ENCODE measurements at regions not wholly inside any gene's neighbourhood (a gene's known extent, or its start where the extent isn't known, plus 50 kb on each side); places are given as distances from the start of the nearest gene placed in this dataset.

- peaks cover 0 to 4% (median 0%) of the 10 kb centered on the region in 7 donors for H3K9me3 Mint-ChIP-seq
- no peaks in the 10 kb centered on the region for H3K36me3 ChIP-seq (replicated peaks in 1 of 2; ENCODE audit: control insufficient read depth in 1 of 2, insufficient read depth in 2 of 2, low read length in 2 of 2)
- no peak overlapping the region for H3K4me3 Mint-ChIP-seq
- intact Hi-C loops (cut with micrococcal nuclease): no loop called here
- H3K79me2 ChIP-seq (ENCODE audit: insufficient read depth, low read length): no peaks in the 10 kb centered on the region
- no peak overlapping the region for H3K4me3 ChIP-seq (replicated peaks in 1 of 3; ENCODE audit: low read depth in 2 of 3, low read length in 3 of 3)
- peaks cover 34% of the 10 kb centered on the region for H3K4me1 Mint-ChIP-seq
- H3K27me3 Mint-ChIP-seq (ENCODE audit: low read depth in 3 of 3): peaks cover 1 to 3% (median 2%) of the 10 kb centered on the region in 3 donors
- WGBS (ENCODE audit: insufficient coverage): 98% methylated on average over 11 of the region's 18 CpGs
- no peaks in the 10 kb centered on the region for H3K9me3 ChIP-seq (replicated peaks in 1 of 2; ENCODE audit: control insufficient read depth in 1 of 2, insufficient read depth in 1 of 2, low read length in 2 of 2)
- H3K36me3 Mint-ChIP-seq: no peaks in the 10 kb centered on the region
- H3K9ac ChIP-seq (ENCODE audit: insufficient read depth, low read length, poor library complexity, severe bottlenecking): no peak overlapping the region
- no peaks in the 10 kb centered on the region for H3K27me3 ChIP-seq (ENCODE audit: control insufficient read depth in 2 of 2, insufficient read depth in 2 of 2, low read length in 2 of 2)
- H3K4me2 ChIP-seq (replicated peaks; ENCODE audit: extremely low read depth, low read length, poor library complexity, severe bottlenecking): no peak overlapping the region
- peaks cover 29 to 30% of the 10 kb centered on the region in 2 donors for H3K4me1 ChIP-seq (ENCODE audit: control insufficient read depth in 1 of 2, insufficient read depth in 2 of 2, low read length in 2 of 2)
- H3K27ac Mint-ChIP-seq: peak overlapping the region in 2 of 7 donors; percentile 5 to 7
- peak overlapping the region; percentile 22 for H2AFZ ChIP-seq (ENCODE audit: insufficient read depth, low read depth, low read length, poor library complexity, severe bottlenecking)
- TF ChIP-seq, protein P1, sequence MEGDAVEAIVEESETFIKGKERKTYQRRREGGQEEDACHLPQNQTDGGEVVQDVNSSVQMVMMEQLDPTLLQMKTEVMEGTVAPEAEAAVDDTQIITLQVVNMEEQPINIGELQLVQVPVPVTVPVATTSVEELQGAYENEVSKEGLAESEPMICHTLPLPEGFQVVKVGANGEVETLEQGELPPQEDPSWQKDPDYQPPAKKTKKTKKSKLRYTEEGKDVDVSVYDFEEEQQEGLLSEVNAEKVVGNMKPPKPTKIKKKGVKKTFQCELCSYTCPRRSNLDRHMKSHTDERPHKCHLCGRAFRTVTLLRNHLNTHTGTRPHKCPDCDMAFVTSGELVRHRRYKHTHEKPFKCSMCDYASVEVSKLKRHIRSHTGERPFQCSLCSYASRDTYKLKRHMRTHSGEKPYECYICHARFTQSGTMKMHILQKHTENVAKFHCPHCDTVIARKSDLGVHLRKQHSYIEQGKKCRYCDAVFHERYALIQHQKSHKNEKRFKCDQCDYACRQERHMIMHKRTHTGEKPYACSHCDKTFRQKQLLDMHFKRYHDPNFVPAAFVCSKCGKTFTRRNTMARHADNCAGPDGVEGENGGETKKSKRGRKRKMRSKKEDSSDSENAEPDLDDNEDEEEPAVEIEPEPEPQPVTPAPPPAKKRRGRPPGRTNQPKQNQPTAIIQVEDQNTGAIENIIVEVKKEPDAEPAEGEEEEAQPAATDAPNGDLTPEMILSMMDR (IDR thresholded peaks at IDR 0.05): no peak
- H3K27ac ChIP-seq (ENCODE audit: low read depth in 1 of 2, low read length in 2 of 2): no peak overlapping the region
- DNase-seq: no peak
- no peaks in the 10 kb centered on the region for H4K20me1 ChIP-seq (ENCODE audit: insufficient read depth, low read length)
These were observed 149.3 kb downstream of the COL6A3 start for GRCh38 chr2:237264480-237265219.

DNA sequence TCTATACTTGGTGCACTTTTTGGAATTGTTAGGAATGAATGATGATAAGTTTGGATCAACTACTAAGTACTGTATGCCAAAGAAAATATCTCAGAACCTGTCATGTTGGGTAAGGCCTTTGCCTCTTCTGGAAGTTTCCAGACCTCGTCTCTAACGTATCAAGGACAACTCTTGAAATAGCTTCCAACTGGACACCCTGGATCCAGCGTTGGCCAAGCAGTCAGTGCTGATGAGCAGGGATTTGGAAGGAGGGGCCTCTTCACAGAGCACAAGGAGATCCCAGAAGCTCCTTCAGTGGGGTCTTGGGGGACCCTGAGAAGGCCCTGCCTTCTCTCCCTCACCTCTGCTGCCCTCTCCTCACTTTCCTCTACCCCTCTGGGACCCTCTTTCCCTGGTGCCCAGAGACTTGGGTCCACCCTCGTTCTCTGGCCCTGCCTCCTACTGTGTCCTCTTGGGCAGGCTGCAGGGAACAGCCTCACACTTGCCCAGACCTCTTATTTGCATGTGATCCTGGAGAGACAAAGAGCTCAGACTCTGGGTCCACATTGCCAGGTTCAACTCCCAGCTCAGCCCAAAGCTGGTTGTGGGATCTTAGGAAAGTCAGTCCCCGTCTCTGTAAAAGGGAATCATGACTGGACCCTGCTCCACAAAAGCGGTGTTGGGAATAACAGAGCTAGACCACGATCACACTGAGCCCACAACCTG is 145.8 kb downstream of the COL6A3 start:
- Histone ChIP-seq H3K27me3 (ENCODE audit: control insufficient read depth in 2 of 2, insufficient read depth in 2 of 2, low read length in 2 of 2) (no peaks in the 10 kb centered on the region), H3K27ac (ENCODE audit: low read depth in 1 of 2, low read length in 2 of 2) (no peak overlapping the region), H3K4me3 (replicated peaks in 1 of 3; ENCODE audit: low read depth in 2 of 3, low read length in 3 of 3) (no peak overlapping the region), H3K4me2 (replicated peaks; ENCODE audit: extremely low read depth, low read length, poor library complexity, severe bottlenecking) (no peak overlapping the region), H3K9me3 (replicated peaks in 1 of 2; ENCODE audit: control insufficient read depth in 1 of 2, insufficient read depth in 1 of 2, low read length in 2 of 2) (no peaks in the 10 kb centered on the region), H2AFZ (ENCODE audit: insufficient read depth, low read depth, low read length, poor library complexity, severe bottlenecking) (no peak overlapping the region), H3K36me3 (replicated peaks in 1 of 2; ENCODE audit: control insufficient read depth in 1 of 2, insufficient read depth in 2 of 2, low read length in 2 of 2) (no peaks in the 10 kb centered on the region), H3K79me2 (ENCODE audit: insufficient read depth, low read length) (no peaks in the 10 kb centered on the region), H4K20me1 (ENCODE audit: insufficient read depth, low read length) (no peaks in the 10 kb centered on the region), H3K4me1 (ENCODE audit: control insufficient read depth in 1 of 2, insufficient read depth in 2 of 2, low read length in 2 of 2) (peaks cover 8 to 10% of the 10 kb centered on the region in 2 donors), H3K9ac (ENCODE audit: insufficient read depth, low read length, poor library complexity, severe bottlenecking) (no peak overlapping the region)
- TF ChIP-seq, protein P1 (IDR thresholded peaks at IDR 0.05): no peak
- intact Hi-C loops (cut with micrococcal nuclease): no loop called here
- H3K4me3 Mint-ChIP-seq: no peak overlapping the region
- peaks cover 2 to 5% (median 4%) of the 10 kb centered on the region in 3 donors for H3K27me3 Mint-ChIP-seq (ENCODE audit: low read depth in 3 of 3)
- H3K9me3 Mint-ChIP-seq: peaks cover 0 to 7% (median 0%) of the 10 kb centered on the region in 7 donors
- WGBS (ENCODE audit: insufficient coverage): 94% methylated on average over 7 of the region's 7 CpGs
- H3K36me3 Mint-ChIP-seq: no peaks in the 10 kb centered on the region
- no peak overlapping the region for H3K27ac Mint-ChIP-seq
- no peak for DNase-seq
- peaks cover 13% of the 10 kb centered on the region for H3K4me1 Mint-ChIP-seq
